ENCODE measurements at regions not wholly inside any gene's neighbourhood (a gene's known extent, or its start where the extent isn't known, plus 50 kb on each side); places are given as distances from the start of the nearest gene placed in this dataset.
A peak's percentile ranks its signal among the peaks of the same experiment; 100 is the strongest.
"Not testable (repeated sequence)": the region's sequence is repeated elsewhere in the genome, so short reads cannot be mapped to it uniquely, and the experiment has no call there.

- ATAC-seq (ENCODE audit: insufficient read depth, low read depth) = peak; percentile 31; the same call in 1 of the 3 replicates
- not testable (repeated sequence) for H3K27ac ChIP-seq (ENCODE audit: low read length); H3K4me3 ChIP-seq (ENCODE audit: low read depth in 1 of 2, low read length in 2 of 2); H3K9me3 ChIP-seq (ENCODE audit: insufficient read depth, low read length, severe bottlenecking); H3K4me2 ChIP-seq (ENCODE audit: insufficient read depth, low read length); H3K79me2 ChIP-seq (ENCODE audit: insufficient read depth, low read length); H3K9ac ChIP-seq (ENCODE audit: low read depth, low read length); H3K36me3 ChIP-seq (ENCODE audit: insufficient read depth, low read length); H3K27me3 ChIP-seq (ENCODE audit: insufficient read depth, low read length, poor library complexity); DNase-seq; H4K20me1 ChIP-seq (ENCODE audit: insufficient read depth, low read length); H3K4me1 ChIP-seq (ENCODE audit: insufficient read depth, low read length); H2AFZ ChIP-seq (ENCODE audit: low read depth, low read length)
Observed at GRCh38 chr1:143875947-143876346, 95.8 kb downstream of the FAM72C start.

DNA sequence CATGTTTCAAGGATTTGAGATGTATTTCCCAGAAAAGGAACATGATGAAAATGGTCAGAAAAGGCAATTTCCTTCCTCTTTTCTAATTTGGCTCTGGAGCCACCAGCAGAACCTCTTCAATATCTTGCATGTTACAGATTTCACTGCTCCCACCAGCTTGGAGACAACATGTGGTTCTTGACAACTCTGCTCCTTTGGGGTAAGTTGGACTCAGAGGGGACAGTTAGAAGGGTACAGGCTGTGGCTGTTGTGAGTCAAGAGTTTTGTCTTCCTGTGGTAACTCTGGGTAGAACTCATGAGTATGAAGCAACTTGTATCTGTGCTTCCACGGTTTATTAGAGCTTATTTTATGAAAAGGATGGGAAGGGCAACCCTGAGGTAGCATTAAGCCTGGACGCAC is 97.2 kb downstream of the FAM72C start:
- H4K20me1 ChIP-seq (ENCODE audit: insufficient read depth, low read length); H3K27me3 ChIP-seq (ENCODE audit: insufficient read depth, low read length, poor library complexity); H3K27ac ChIP-seq (ENCODE audit: low read length); H3K9ac ChIP-seq (ENCODE audit: low read depth, low read length); H3K4me2 ChIP-seq (ENCODE audit: insufficient read depth, low read length); DNase-seq; H3K36me3 ChIP-seq (ENCODE audit: insufficient read depth, low read length); H3K9me3 ChIP-seq (ENCODE audit: insufficient read depth, low read length, severe bottlenecking); H3K79me2 ChIP-seq (ENCODE audit: insufficient read depth, low read length); H3K4me1 ChIP-seq (ENCODE audit: insufficient read depth, low read length); H2AFZ ChIP-seq (ENCODE audit: low read depth, low read length); H3K4me3 ChIP-seq (ENCODE audit: low read depth in 1 of 2, low read length in 2 of 2): not testable (repeated sequence)
- ATAC-seq (ENCODE audit: insufficient read depth, low read depth) = peak; percentile 45; the same call in 1 of the 3 replicates

DNA sequence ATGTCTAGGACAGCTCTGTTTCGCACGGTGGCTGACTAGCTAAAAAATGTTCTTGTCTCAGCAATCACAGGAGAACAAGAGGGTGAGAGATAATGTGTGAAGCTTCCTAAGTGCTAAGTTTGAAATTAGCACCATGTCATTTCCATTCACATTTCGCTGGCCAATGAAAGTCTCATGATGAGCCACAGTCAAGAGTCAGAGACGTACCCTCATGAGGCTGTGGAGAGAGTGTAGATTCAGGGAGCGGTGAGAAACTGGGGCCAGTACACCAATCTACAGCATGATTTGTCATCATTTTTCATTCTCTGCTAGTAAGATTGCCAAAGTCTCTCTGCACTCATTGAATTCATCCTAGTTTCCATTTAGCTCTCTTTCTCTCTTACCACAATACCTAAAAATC is 98.1 kb downstream of the FAM72C start:
- not testable (repeated sequence) for H2AFZ ChIP-seq (ENCODE audit: low read depth, low read length); H3K36me3 ChIP-seq (ENCODE audit: insufficient read depth, low read length); H3K9ac ChIP-seq (ENCODE audit: low read depth, low read length); H3K4me3 ChIP-seq (ENCODE audit: low read depth in 1 of 2, low read length in 2 of 2); H3K9me3 ChIP-seq (ENCODE audit: insufficient read depth, low read length, severe bottlenecking); H3K4me2 ChIP-seq (ENCODE audit: insufficient read depth, low read length); H3K79me2 ChIP-seq (ENCODE audit: insufficient read depth, low read length); H3K4me1 ChIP-seq (ENCODE audit: insufficient read depth, low read length); DNase-seq; H3K27ac ChIP-seq (ENCODE audit: low read length); ATAC-seq (ENCODE audit: insufficient read depth, low read depth); H3K27me3 ChIP-seq (ENCODE audit: insufficient read depth, low read length, poor library complexity); H4K20me1 ChIP-seq (ENCODE audit: insufficient read depth, low read length)

GRCh38 chr1:143870388-143870787 is 101.4 kb downstream of the FAM72C start:
- H3K79me2 ChIP-seq (ENCODE audit: insufficient read depth, low read length); H3K4me3 ChIP-seq (ENCODE audit: low read depth in 1 of 2, low read length in 2 of 2); H3K4me1 ChIP-seq (ENCODE audit: insufficient read depth, low read length); H2AFZ ChIP-seq (ENCODE audit: low read depth, low read length); H3K27ac ChIP-seq (ENCODE audit: low read length); H3K4me2 ChIP-seq (ENCODE audit: insufficient read depth, low read length); DNase-seq; H3K9me3 ChIP-seq (ENCODE audit: insufficient read depth, low read length, severe bottlenecking); H3K36me3 ChIP-seq (ENCODE audit: insufficient read depth, low read length); ATAC-seq (ENCODE audit: insufficient read depth, low read depth); H3K9ac ChIP-seq (ENCODE audit: low read depth, low read length); H3K27me3 ChIP-seq (ENCODE audit: insufficient read depth, low read length, poor library complexity); H4K20me1 ChIP-seq (ENCODE audit: insufficient read depth, low read length): not testable (repeated sequence)

DNA sequence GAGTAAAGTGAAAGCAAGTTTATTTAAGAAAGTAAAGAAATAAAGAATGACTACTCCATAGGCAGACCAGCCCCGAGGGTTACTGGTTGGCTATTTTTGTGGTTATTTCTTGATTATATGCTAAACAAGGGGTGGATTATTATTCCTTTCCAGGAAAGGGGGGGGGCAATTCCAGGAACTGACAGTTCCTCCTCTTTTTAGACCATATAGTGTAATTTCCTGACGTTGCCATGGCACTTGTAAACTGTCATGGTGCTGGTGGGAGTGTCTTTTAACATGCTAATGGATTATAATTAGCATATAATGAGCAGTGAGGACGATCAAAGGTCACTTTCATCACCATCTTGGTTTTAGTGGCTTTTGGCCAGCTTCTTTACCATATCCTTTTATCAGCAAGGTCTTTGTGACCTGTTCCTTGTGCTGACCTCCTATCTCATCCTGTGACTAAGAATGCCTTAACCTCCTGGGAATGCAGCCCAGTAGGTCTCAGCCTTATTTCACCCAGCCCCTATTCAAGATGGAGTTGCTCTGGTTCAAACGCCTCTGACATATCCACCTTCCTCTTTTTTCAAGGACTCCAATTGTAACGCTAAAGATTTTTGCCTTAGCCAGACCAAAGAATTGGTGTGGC is 104.1 kb downstream of the FAM72C start:
- H3K27ac ChIP-seq (ENCODE audit: low read length); H3K4me3 ChIP-seq (ENCODE audit: low read depth in 1 of 2, low read length in 2 of 2); H3K4me1 ChIP-seq (ENCODE audit: insufficient read depth, low read length); H3K36me3 ChIP-seq (ENCODE audit: insufficient read depth, low read length); H2AFZ ChIP-seq (ENCODE audit: low read depth, low read length); ATAC-seq (ENCODE audit: insufficient read depth, low read depth); H3K4me2 ChIP-seq (ENCODE audit: insufficient read depth, low read length); H3K27me3 ChIP-seq (ENCODE audit: insufficient read depth, low read length, poor library complexity); H3K79me2 ChIP-seq (ENCODE audit: insufficient read depth, low read length); H3K9ac ChIP-seq (ENCODE audit: low read depth, low read length); H4K20me1 ChIP-seq (ENCODE audit: insufficient read depth, low read length); H3K9me3 ChIP-seq (ENCODE audit: insufficient read depth, low read length, severe bottlenecking); DNase-seq: not testable (repeated sequence)

GRCh38 chr1:143863901-143864520 is 107.8 kb downstream of the FAM72C start:
- not testable (repeated sequence) for H3K27ac ChIP-seq (ENCODE audit: low read length); H3K4me3 ChIP-seq (ENCODE audit: low read depth in 1 of 2, low read length in 2 of 2); H3K9me3 ChIP-seq (ENCODE audit: insufficient read depth, low read length, severe bottlenecking); H3K4me2 ChIP-seq (ENCODE audit: insufficient read depth, low read length); H3K9ac ChIP-seq (ENCODE audit: low read depth, low read length); H3K79me2 ChIP-seq (ENCODE audit: insufficient read depth, low read length); H2AFZ ChIP-seq (ENCODE audit: low read depth, low read length); H4K20me1 ChIP-seq (ENCODE audit: insufficient read depth, low read length); H3K27me3 ChIP-seq (ENCODE audit: insufficient read depth, low read length, poor library complexity); H3K36me3 ChIP-seq (ENCODE audit: insufficient read depth, low read length); DNase-seq; H3K4me1 ChIP-seq (ENCODE audit: insufficient read depth, low read length)
- ATAC-seq (ENCODE audit: insufficient read depth, low read depth) = 0 out of 3 replicates have a peak, but pooled peaks have one; percentile 40

- H3K27me3 ChIP-seq (ENCODE audit: insufficient read depth, low read length, poor library complexity); DNase-seq; H3K27ac ChIP-seq (ENCODE audit: low read length); H4K20me1 ChIP-seq (ENCODE audit: insufficient read depth, low read length); H3K9ac ChIP-seq (ENCODE audit: low read depth, low read length); H2AFZ ChIP-seq (ENCODE audit: low read depth, low read length); H3K36me3 ChIP-seq (ENCODE audit: insufficient read depth, low read length); H3K9me3 ChIP-seq (ENCODE audit: insufficient read depth, low read length, severe bottlenecking); H3K4me3 ChIP-seq (ENCODE audit: low read depth in 1 of 2, low read length in 2 of 2); H3K4me1 ChIP-seq (ENCODE audit: insufficient read depth, low read length); H3K79me2 ChIP-seq (ENCODE audit: insufficient read depth, low read length); H3K4me2 ChIP-seq (ENCODE audit: insufficient read depth, low read length); ATAC-seq (ENCODE audit: insufficient read depth, low read depth): not testable (repeated sequence)
Observed at GRCh38 chr1:143862722-143863121, 109.1 kb downstream of the FAM72C start.

GRCh38 chr1:143861306-143861705 is 110.5 kb downstream of the FAM72C start:
- H3K4me2 ChIP-seq (ENCODE audit: insufficient read depth, low read length); H2AFZ ChIP-seq (ENCODE audit: low read depth, low read length); H3K9ac ChIP-seq (ENCODE audit: low read depth, low read length); ATAC-seq (ENCODE audit: insufficient read depth, low read depth); H3K9me3 ChIP-seq (ENCODE audit: insufficient read depth, low read length, severe bottlenecking); H3K79me2 ChIP-seq (ENCODE audit: insufficient read depth, low read length); H3K27me3 ChIP-seq (ENCODE audit: insufficient read depth, low read length, poor library complexity); DNase-seq; H3K4me1 ChIP-seq (ENCODE audit: insufficient read depth, low read length); H3K27ac ChIP-seq (ENCODE audit: low read length); H3K36me3 ChIP-seq (ENCODE audit: insufficient read depth, low read length); H3K4me3 ChIP-seq (ENCODE audit: low read depth in 1 of 2, low read length in 2 of 2); H4K20me1 ChIP-seq (ENCODE audit: insufficient read depth, low read length): not testable (repeated sequence)
